ENCODE measurements at regions not wholly inside any gene's neighbourhood (a gene's known extent, or its start where the extent isn't known, plus 50 kb on each side); places are given as distances from the start of the nearest gene placed in this dataset.
"Not testable (repeated sequence)": the region's sequence is repeated elsewhere in the genome, so short reads cannot be mapped to it uniquely, and the experiment has no call there.

DNA sequence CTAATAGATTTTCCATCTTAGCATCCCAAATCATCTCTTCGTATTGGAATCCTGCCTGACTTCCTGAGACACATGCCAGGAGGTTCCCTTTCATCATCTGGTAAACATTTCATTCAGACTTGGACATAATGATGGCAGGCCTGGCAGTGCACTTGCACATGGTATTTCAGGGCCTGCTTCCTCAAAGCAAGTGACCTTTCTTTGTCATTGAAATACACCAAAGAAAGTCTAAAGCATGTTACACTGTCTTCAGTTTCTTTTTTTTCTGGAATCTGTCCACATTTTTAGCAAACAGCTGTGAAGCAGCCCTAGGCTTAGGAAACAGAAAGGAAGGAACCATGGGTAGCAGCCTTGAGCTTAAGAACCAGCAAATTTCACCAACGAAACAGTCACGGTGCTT lies 205.9 kb upstream of the VCX start:
- DNase-seq, result no peak

DNA sequence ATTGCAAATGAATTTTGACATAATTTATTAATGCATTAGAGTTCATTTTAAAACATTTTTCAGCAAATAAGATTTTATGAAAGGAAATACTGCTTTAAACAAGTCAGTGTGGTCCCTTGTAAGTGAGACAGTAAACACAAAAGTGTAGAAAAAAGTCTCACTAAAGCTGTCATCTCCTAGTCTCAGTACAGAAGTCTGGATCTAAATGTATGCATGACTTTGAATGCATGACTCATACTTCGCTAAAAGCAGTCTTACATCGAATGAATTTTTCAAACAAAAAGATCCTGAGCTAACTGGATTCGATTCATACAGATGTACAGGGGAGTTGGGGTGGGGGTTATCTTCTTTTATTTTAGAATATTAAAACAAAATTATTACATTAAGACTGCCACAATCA lies 207.4 kb upstream of the VCX start:
- DNase-seq, result no peak

DNA sequence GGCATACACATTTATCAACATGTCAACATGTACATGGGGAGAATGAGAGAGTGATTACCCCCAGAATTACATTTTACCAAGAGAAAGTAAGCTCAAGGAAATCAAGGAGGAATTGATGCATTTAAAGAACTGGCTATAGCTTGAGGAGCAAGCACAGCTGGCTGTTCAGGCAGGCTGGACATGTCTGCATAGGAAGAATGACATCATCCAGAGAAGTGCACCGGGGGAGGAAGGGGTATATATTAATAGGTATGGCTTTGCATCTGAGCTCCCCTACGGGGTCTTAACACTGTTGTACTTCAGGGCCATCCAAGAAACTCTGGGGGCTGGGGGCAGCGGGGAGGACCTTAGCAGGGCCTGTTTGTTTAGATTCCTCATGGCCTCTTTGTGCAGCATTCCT lies 222.4 kb upstream of the VCX start:
- no peak for DNase-seq

DNA sequence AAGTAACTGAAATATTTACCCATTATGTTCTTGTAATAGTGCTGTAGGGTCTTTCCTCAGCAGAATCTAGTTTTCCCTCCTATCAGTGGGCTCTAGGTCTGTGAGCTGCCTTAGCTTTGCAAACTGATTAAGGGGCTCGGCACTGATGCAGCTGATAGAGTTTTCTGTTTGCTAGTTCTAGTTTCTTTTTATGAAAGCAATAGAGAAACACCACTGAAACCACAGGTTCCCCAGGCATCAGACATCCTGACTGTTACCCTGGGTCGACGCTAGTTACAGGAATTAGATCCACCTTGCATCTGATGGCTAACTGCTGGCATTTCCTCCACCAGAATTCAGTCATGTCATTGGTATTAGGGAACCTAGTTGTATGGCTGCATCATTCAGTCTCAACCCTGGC lies 225.0 kb upstream of the VCX start:
- DNase-seq, result no peak

DNA sequence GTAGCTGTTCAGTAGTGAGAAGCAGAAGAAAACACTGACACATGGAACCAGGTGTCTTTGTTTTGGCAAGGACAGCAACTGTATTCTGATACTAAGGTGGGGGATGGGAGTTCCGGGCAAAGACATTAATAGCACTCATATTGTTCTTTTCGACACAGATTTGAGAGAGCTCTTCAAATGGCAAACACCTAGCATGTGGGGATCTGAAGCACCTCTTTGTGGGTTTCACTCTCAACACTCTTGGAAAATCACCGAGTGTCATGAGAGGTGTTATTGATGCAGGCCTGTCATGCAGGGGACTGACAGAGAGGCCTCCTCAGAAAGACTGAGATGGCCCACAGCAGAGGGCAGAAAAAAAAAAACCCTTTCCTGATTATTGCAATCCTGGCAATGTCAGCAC lies 228.4 kb upstream of the VCX start:
- no peak for DNase-seq

DNA sequence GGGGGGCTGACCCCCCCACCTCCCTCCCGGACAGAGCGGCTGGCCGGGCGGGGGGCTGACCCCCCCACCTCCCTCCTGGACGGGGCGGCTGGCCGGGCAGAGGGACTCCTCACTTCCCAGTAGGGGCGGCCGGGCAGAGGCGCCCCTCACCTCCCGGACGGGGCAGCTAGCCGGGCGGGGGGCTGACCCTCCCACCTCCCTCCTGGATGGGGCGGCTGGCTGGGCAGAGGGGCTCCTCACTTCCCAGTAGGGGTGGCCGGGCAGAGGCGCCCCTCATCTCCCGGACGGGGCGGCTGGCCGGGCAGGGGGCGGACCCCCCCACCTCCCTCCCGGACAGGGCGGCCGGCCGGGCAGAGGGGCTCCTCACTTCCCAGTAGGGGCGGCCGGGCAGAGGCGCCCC lies 234.3 kb upstream of the VCX start:
- not testable (repeated sequence) for DNase-seq

DNA sequence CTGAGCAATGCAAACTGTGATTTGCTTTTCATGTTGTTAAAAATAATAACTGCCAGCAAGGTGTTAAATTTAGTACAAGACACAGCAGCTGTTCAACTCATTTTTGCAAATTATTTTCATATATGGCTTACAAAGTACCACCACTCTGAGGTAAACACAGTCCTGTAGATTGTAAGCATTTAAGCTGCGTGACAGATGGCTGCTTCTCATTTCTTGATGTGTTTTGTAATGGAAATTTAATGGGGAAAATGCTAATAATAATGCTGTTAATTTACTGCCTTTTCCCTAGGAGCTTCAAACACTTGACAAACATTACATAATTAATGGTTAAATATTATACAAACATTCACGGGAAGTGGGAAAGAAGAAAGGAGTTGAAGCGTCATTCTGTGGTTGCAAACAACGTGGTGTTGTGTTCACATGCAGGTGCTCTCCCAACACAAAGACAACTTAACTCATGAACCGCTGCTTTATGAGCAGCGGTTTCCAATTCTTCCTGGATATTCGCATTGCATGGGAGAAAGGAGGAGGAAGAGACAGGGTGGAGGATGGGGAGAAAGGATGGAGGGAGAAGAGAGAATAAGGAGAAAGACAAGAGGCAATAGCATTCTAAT lies 236.8 kb upstream of the VCX start:
- DNase-seq, result no peak

DNA sequence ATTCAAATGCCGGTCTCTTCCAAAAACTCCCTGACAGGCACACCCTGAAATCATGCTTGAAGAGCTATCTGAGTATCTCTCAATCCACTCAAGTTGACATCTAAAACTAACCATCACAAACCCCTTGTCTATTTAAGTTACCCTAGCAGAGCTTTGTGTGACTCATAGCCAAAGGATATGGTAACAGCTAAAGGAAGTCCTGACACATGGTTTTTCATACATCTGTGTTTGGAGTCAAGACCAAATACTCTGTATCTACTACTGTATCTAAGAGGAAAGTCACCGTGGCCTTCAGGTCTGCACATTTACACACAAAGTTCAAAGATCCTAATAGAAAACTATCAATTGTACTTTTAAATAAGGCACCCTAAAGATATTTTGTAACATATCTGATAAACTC lies 239.6 kb upstream of the VCX start:
- no peak for DNase-seq

DNA sequence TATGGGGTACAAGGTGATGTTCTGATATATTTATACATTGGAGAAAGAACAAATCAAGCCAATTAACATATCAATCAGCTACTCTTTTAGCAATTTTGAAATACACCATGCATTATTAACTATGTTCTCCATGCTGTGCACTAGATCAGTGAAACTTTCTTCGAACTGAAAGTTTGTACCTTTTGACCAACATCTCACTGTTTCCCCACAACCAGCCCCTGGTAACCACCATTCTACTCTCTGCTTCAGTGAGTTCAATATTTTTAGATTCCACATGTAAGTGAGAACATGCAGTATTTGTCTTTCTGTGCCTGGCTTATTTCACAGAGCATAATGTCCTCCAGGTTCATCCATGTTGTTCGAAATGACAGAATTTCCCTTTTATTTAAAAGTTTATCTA lies 246.1 kb upstream of the VCX start:
- DNase-seq, result no peak

DNA sequence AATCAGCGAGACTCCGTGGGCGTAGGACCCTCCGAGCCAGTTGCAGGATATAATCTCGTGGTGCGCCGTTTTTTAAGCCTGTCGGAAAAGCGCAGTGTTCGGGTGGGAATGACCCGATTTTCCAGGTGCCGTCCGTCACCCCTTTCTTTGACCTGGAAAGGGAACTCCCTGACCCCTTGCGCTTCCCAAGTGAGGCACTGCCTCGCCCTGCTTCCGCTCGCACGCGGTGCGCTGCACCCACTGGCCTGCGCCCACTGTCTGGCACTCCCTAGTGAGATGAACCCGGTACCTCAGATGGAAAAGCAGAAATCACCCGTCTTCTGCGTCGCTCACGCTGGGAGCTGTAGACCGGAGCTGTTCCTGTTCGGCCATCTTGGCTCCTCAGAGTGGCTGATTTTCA lies 249.6 kb upstream of the VCX start:
- not testable (repeated sequence) for DNase-seq

DNA sequence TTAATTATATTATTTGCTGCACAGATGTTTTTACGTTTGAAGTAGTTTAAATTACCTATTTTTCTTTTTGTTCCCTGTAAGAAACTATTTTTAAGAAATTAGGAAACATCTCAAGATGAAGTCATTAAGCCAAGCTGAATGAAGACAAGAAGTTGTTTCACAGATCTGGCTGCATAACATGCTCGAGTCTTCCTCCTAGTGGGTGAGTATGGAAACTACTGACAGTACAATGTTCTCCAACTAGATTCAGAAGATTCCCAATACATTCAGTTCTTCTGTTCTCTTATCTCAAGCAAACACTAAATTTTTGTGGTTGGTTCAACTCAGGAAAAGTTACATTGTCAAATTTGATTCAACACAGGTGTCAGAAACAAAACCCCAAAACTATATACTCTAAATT lies 256.8 kb upstream of the VCX start:
- DNase-seq, result peak; percentile 49

DNA sequence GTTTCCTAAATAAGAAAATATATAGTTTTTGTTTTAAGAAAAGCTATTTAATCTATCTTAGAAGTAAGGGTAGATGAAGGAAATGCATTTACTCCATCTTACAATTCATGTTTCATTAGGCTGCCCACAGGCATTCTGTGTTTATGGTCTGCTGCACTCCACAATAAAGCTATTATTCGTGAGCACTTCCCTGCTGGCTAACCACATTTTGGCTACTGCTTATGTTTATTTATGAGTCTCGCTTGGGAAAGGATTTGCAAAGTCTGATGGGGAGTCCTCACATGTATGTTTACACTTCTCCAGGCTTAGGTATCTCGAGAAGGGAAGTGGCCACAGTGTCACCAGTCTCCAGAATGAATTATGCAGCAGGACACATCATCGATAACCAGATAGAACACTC lies 260.8 kb upstream of the VCX start:
- DNase-seq, result no peak

DNA sequence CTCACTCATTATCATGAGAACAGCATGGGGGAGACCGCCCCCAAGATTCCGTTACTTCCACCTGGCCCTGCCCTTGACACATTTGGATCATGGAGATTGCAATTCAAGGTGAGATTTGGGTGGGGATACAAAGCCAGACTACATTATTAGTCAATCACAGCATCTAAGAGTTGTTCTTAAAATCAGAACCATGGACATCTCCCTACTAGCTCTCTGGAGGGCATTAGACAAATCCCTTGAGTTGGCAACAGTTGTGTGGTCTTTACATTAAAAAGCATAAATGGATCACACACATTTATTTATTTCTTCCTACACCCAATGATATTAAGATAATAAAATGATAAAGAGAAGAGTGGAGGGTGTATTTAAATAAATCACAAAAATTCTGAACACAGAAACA lies 262.8 kb upstream of the VCX start:
- DNase-seq, result no peak

DNA sequence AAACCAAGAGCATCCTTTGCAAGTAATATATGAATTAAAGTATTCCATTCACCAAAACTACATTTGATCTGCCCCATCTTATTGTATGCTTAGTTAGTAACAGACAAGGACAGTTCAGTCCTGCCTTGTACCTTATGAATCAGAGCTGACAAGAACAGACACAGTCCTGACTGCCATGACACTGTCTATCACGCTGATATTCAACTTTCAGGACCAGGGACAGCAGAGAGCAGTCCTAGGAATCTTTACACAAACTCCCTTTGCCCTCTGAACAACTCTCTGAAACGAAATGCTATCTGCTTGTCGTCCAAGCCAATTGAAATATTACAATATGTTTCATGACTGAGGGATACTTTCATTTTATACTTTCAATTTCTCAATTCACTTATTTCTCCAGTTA lies 268.6 kb upstream of the VCX start:
- DNase-seq, result peak; percentile 69

DNA sequence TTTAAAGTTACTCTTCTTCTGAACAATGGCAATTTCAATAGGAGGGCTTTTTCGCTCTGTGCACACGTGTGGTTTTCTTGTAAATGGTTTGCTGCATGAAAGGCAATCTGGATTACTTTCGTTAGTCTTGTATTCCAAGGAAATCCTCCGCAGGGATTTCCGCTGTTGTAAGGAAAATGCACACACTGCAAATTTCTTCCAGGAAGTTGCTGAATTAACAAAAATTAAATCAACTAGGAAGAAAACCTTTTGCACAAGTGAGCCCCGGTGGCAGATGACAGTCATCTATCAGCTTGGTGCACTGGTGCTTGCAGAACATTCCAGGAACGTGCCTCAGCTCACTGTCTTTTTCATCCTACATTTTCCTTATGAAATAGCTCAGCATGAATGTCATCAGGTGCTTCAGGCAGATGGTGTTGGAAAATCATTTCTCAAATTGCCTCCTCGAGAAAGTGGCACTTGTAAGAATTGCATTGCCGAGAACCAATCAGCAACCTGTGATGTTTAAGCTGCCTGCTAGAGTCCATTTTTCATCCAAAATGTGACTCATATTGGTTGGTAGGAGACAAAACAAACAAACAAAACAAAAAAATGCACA lies 272.4 kb upstream of the VCX start:
- peak; percentile 1 for DNase-seq

DNA sequence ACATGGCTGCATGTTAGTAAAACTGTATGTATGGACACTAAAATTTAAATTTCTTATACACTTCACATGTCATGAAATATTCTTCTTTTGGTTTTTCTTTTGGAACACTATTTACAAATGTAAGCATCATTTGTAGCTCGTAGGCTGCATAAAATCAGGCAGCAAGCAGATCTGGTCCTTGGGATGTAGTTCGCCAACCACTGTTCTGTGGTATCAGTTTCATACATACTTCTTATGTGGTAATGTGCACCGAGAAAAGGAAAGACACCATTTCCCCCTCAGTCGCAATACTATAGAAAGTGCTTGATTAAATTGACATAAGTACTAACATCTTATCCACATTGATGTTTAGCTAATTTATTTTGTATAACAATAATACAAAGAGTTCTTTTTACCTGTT lies 274.4 kb upstream of the VCX start:
- DNase-seq, result no peak

DNA sequence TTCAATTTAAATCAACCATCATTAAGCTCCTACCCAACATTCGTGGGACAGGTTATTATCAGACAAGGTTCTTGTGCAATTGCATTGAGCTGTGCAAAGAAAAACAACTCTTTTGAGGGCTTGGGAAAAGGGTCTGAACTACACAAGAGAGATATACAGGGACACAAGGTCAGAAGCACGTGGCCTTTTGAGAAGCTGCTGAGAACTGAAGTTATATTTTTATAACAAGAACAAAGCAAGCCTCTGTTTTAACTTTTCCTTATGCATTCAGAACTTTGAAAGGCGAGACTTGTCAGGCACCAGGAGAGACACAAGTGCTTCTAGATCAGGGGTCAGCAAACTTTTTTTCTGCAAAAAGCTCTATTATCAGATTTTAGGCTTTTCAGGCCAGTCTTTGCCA lies 274.8 kb upstream of the VCX start:
- peak; percentile 11 for DNase-seq

DNA sequence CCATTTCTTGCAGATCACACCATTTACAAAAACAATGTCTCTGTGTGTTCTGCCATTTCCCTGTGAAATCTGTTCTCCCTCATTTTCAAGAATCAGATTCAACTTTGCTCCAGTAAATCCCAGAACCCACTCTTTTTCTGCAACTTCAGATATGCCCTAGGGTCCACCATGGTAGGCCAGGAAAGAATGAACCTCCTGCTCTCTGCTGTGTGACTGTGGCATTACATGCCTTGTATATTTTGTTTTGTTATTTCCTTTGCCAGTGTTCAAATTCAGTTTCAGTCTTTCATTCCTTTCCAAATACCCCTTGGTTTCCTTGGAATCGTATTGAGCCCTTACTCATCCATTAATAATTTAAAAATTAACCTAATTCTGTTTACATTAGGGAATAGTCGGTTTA lies 290.2 kb upstream of the VCX start:
- DNase-seq, result no peak

DNA sequence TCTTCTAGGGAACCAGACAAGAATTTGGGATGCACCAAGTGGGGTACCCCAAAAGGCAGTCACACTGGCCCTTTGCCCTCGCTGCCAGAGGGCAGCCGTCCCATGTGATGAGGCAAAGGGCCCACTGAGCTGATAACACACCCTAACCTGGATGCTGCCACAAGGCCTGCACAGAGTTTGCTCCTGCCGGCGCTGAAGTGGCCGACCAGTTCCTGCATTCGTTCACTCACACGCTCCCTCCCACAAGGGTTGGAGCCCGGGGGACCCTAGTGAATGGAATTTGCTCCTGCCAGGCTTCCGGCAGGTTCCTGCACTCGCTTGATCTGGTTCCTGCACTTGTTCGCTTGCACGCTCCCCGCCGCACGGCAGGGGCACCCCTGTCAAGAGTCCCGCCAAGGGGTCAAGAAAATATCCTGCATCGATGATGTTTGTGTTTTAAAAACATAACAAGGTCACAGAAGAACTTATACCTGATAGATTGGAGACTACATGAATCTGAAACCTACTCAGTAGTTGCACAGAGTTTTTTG lies 296.4 kb upstream of the VCX start:
- no peak for DNase-seq

DNA sequence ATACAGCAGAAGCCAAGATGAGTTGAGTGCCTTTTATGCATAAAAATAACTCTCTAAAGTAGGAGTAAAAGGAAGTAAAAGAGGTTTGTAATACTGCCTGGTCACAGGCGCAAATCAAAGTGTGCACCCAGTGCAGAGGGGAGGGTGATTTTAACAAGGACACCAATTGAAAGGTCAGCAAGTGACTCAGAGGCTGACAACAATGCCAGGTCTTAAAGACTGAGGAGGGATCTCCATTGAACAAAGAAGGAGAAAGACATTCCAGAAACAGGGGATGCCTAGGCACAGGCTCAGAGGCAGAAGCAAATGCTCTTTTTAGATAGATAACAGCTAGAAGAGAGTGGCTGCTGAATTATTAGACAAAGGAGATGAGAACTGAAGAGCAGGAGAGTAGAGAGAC lies 297.4 kb upstream of the VCX start:
- no peak for DNase-seq

DNA sequence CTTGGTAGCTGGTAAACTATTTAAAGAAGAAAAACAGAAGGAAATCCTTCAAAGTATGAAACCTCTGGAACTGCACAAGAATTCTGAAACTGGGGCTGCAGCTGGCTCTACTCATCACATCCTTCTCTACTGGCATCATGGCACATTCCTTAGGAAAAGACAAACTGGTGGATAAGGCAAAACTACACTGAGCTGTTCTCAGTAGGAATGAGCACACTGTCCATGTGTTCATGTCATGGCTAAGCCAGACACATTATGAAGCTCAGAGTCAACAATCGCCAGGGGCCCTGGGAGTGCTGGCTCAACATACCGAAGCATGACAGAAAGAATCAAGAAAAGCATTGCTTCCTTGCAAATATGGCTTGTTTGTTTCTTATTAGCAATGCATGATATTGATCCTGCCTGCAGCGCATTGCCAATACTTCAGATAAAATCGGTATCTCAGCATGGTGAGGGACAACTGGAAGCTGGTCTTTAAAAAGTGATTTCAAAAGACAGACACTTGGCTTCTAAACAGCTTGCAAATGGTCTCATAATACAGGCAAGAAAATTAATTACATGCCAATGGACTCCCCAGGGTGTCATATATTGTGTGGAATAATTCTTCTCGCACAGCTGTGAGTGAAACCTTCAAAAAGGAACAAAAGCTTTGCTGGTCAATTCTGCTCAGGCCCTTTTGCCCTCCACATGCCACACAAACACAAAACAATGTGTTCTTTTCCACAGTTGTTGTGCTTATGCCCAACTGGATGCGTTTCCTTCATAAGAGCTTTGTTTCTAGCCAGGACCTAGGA lies 300.2 kb upstream of the VCX start:
- peak; percentile 3 for DNase-seq

DNA sequence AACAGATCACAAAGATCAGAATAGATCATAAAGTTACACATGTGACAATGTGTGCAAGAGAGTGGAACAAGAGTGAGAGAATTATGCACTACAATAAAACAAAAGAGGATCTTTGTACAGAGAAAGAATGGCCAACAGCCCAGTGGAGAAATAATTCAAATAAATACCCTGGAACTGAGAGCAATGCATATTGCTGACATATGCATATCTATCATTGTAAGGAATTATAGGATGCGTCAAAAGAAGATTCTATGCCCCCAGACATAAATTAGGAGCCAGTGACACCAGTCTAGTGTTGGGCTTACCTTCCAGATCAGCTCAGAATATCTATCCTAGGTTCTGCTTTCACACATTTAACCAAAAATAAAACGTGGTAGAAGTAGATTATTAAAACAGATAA lies 320.1 kb upstream of the VCX start:
- DNase-seq, result no peak

DNA sequence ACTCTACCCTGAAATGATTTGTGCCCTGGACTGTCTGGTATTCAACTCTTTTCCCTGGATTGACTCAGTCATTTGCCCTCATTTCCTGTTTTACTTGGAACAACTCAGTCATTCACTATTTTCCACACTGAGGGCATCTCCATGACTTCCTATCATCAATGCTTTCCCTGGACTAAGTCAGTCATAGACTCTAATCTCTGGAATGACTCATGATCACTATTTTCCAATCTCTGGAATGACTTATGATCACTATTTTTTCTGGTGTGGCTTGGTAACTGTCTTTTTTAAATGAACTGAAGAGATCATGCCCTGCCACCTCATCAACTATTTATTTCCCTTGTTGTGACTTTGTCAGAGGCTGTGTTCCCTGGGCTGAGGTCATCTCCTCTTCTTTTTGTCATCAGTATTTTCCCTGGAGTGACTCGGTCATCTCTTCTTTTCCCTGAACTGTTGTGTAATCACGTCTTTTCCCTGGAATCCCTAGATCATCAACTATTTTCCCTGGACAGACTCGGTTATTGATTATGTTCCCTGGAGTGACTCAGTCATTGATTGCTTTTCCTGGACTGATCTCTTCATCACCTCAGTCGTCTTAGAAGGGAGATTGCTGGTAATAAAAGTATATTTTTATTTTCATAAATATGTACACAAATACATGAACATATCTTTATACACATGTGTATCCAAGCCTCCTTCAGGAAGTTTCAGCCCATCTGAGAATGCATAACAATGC lies 327.1 kb upstream of the VCX start:
- DNase-seq, result no peak
